Endometrium (tissue), 2 donors: ENCODE measurements at regions not wholly inside any gene's neighbourhood (a gene's known extent, or its start where the extent isn't known, plus 50 kb on each side); places are given as distances from the start of the nearest gene placed in this dataset.
"Not testable (repeated sequence)": the region's sequence is repeated elsewhere in the genome, so short reads cannot be mapped to it uniquely, and the experiment has no call there.

ENCODE experiments used
- FAIRE-seq: peaks from 2 replicates; lab custom pipeline; 2012; peaks lifted over from hg19 to GRCh38; lab: Jason Lieb, UNC
- donor health status: control.
- donor health status: control.

- FAIRE-seq, result no peak
Measured at GRCh38 chr7:68399991-68400590, 1198.2 kb upstream of the AUTS2 start.

- FAIRE-seq, result no peak
Measured at GRCh38 chr7:68400783-68401182, 1197.5 kb upstream of the AUTS2 start.

GRCh38 chr7:68401313-68401712 lies 1197.0 kb upstream of the AUTS2 start:
- FAIRE-seq, result no peak

- no peak for FAIRE-seq
Measured at GRCh38 chr7:68406480-68406879, 1191.8 kb upstream of the AUTS2 start.

GRCh38 chr7:68407460-68407859 lies 1190.8 kb upstream of the AUTS2 start:
- FAIRE-seq, result no peak

GRCh38 chr7:68408873-68409272 lies 1189.4 kb upstream of the AUTS2 start:
- no peak for FAIRE-seq

- no peak for FAIRE-seq
Measured at GRCh38 chr7:68409851-68410250, 1188.4 kb upstream of the AUTS2 start.

GRCh38 chr7:68410693-68411092 lies 1187.6 kb upstream of the AUTS2 start:
- FAIRE-seq, result not testable (repeated sequence)

- no peak for FAIRE-seq
Measured at GRCh38 chr7:68411742-68412141, 1186.5 kb upstream of the AUTS2 start.

GRCh38 chr7:68414631-68415425 lies 1183.4 kb upstream of the AUTS2 start:
- FAIRE-seq, result no peak

- no peak for FAIRE-seq
Measured at GRCh38 chr7:68417002-68417401, 1181.3 kb upstream of the AUTS2 start.

- no peak for FAIRE-seq
Measured at GRCh38 chr7:68417659-68418058, 1180.6 kb upstream of the AUTS2 start.

- FAIRE-seq, result no peak
Measured at GRCh38 chr7:68420342-68421192, 1177.7 kb upstream of the AUTS2 start.

- no peak for FAIRE-seq
Measured at GRCh38 chr7:68421712-68422111, 1176.6 kb upstream of the AUTS2 start.

GRCh38 chr7:68422281-68422680 lies 1176.0 kb upstream of the AUTS2 start:
- no peak for FAIRE-seq

- no peak for FAIRE-seq
Measured at GRCh38 chr7:68423356-68423755, 1174.9 kb upstream of the AUTS2 start.

GRCh38 chr7:68424658-68425297 lies 1173.5 kb upstream of the AUTS2 start:
- FAIRE-seq, result no peak

- no peak for FAIRE-seq
Measured at GRCh38 chr7:68425377-68425776, 1172.9 kb upstream of the AUTS2 start.

GRCh38 chr7:68429411-68430117 lies 1168.7 kb upstream of the AUTS2 start:
- no peak for FAIRE-seq

GRCh38 chr7:68432585-68432984 lies 1165.7 kb upstream of the AUTS2 start:
- no peak for FAIRE-seq

GRCh38 chr7:68433462-68434070 lies 1164.7 kb upstream of the AUTS2 start:
- FAIRE-seq, result no peak
